Coronary artery (tissue), 2 donors: ENCODE measurements at regions not wholly inside any gene's neighbourhood (a gene's known extent, or its start where the extent isn't known, plus 50 kb on each side); places are given as distances from the start of the nearest gene placed in this dataset.
A peak's percentile ranks its signal among the peaks of the same experiment; 100 is the strongest.

ENCODE experiments used
- DNase-seq: peaks from one replicate; pipeline ENCODE4 v3.0.0-alpha.2; 2017; ENCODE audit warnings: low spot score
- H3K27ac ChIP-seq, 2 donors: fragments of 200-600 bp; sonication (generic); one replicate each; pipeline ENCODE4 v1.5.1; 2016 to 2019
- H3K4me3 ChIP-seq: fragments of 200-600 bp; sonication (generic); 2 replicates; pipeline ENCODE4 v1.5.1; 2016; ENCODE audit warnings: mild to moderate bottlenecking, moderate library complexity
- TF ChIP-seq, protein P1 (sequence below): fragments of 200-600 bp; sonication (generic); IDR thresholded peaks from one replicate; pipeline ENCODE4 v1.5.1; 2019; ENCODE audit warnings: antibody characterized with exemption

DNA sequence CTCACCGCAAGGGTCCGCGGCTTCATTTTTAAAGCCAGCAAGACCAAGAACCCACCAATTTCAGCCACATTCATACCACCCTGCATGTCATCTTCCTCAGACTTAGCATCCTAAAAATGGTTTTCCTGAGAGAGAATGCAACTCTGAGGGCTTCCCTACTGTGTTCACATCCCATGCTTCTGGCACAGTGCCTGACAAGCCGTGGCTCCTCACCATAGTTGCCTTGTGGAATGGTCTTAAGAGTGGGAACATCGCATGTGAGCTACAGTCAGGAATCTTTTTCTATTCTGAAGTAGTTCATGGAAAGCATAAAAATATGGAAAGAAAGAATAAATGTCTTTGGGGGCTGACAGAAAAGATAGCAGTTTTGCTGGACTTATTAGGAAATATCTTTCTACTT is 120.3 kb downstream of the RAP2B start:
- TF ChIP-seq, protein P1, sequence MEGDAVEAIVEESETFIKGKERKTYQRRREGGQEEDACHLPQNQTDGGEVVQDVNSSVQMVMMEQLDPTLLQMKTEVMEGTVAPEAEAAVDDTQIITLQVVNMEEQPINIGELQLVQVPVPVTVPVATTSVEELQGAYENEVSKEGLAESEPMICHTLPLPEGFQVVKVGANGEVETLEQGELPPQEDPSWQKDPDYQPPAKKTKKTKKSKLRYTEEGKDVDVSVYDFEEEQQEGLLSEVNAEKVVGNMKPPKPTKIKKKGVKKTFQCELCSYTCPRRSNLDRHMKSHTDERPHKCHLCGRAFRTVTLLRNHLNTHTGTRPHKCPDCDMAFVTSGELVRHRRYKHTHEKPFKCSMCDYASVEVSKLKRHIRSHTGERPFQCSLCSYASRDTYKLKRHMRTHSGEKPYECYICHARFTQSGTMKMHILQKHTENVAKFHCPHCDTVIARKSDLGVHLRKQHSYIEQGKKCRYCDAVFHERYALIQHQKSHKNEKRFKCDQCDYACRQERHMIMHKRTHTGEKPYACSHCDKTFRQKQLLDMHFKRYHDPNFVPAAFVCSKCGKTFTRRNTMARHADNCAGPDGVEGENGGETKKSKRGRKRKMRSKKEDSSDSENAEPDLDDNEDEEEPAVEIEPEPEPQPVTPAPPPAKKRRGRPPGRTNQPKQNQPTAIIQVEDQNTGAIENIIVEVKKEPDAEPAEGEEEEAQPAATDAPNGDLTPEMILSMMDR: no peak
- Histone ChIP-seq H3K27ac (no peak overlapping the region), H3K4me3 (no peak overlapping the region)
- DNase-seq: no peak

DNA sequence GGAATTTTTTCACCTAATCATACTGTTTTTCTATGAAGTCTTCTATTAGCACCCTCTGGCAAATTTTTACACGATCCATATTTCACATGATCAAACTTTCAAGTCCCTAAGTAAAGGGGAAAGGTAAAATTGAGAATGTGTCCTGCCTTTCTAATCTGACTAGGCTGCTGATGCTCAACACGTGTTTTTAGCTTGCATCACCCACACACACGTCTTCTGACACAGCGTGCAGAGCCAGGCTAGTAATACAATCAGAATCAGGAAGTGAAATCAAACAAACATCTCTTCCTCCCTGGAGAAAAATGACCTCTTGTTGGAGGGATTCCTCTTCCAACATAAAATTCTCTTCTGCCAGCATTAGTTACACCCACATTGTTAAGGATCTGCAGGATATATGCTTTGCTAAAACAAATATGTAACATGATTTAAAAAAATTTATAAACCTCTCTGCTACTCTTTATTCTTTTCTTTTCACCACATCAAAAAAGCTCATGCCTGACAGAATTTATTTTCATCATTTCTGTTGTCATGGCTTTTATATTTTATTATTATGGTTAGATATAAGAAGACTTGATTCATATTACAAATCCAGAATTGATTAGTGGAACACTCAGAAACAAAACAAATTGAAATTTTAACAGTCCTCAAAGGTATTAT is 122.4 kb downstream of the RAP2B start:
- TF ChIP-seq, protein P1: no peak
- Histone ChIP-seq H3K27ac (peak overlapping the region in 1 of 2 donors; percentile 43), H3K4me3 (no peak overlapping the region)
- DNase-seq: no peak

DNA sequence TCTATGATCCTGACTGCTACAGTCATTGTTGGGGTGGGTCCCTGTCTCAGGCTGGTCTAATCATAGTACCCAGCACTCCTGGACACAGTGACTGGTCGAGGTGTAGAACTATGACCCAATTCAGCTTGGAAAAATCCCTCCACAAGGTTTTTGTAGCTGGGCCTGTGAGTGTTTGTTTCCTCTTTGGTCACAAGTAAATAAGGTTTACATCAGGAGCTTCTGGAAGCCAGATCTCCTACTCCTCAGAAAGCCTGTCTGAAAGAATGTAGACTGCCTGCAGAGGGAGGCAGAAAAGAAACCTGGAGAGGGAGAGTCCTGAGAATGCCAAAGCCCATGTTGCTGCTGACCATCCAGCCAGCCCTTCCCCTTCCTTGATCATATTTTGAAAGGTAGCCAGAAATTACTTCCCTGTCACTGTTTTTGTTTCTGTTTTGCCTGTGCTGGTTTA is 123.2 kb downstream of the RAP2B start:
- peak overlapping the region in 1 of 2 donors; percentile 29 for H3K27ac ChIP-seq
- DNase-seq: no peak
- TF ChIP-seq, protein P1: no peak
- H3K4me3 ChIP-seq: no peak overlapping the region

DNA sequence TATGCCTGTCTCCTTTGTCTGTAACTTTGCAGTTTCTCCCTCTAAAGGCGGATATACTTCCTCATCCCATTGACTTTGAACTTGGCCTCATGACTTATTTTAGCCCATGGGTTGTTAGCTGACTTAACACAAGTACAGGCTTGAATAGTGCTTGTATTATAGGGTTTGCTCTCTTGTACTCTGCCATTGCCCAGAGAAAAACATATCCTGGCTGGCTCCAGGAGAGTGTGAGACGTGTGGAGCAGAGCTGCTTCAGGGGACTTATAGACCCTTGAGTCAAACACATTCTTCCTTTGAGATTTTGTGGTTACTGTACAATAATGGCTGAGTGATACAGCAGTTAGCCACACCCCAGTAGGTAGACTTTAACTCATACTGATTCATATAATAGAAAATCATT is 124.0 kb downstream of the RAP2B start:
- H3K4me3 ChIP-seq: no peak overlapping the region
- peak overlapping the region in 1 of 2 donors; percentile 47 for H3K27ac ChIP-seq
- no peak for DNase-seq
- TF ChIP-seq, protein P1: no peak

DNA sequence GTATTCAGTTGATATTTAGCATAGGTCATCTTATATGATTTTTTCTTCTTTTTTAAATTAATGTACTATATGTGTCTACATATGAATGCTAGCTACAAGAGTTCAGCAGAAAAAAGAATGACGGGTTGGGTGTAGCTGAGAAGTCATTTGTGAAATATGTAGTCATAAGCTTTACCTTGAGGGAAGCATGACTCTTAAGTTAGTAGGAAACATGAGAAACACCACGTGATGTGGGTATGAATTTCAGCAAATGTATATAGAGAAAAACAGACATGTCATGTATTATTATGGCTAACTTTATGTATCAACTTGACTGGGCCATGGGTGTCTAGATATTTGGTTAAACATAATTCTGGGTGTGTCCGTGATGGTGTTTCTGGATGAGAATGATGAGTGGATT is 125.0 kb downstream of the RAP2B start:
- Histone ChIP-seq H3K4me3 (no peak overlapping the region), H3K27ac (no peak overlapping the region)
- TF ChIP-seq, protein P1: no peak
- no peak for DNase-seq

DNA sequence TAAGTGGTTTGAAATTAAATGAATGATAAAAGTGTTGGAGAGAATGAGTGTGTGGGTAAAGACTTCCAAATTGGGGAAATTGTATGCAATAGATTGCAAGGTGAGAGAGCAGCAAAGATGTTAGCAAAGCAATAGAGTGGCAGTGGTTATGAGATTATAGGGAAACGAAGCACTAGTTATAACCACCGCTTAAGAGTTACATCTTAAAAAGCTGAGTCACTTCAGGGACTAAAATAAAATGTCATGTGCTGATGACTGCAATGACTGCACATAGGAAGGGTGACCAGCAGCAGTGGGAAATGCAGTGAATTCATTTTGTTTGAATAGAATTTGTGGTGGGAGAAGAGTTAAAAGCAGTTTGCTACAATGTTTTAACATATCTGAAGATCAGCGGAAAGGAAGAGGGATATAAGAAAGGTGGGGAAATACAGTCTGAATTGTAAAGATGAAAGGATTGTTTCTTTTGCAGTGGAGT is 127.3 kb downstream of the RAP2B start:
- DNase-seq: no peak
- no peak overlapping the region for H3K4me3 ChIP-seq
- TF ChIP-seq, protein P1: no peak

More for the DNA sequence above, 127.3 kb downstream of the RAP2B start:
- no peak overlapping the region for H3K27ac ChIP-seq
